G401.6 (cell line): ENCODE measurements at regions not wholly inside any gene's neighbourhood (a gene's known extent, or its start where the extent isn't known, plus 50 kb on each side); places are given as distances from the start of the nearest gene placed in this dataset.
"Not testable (repeated sequence)": the region's sequence is repeated elsewhere in the genome, so short reads cannot be mapped to it uniquely, and the experiment has no call there.

Source experiments
- FAIRE-seq: peaks from 2 replicates; lab custom pipeline; 2012; peaks lifted over from hg19 to GRCh38; lab: Jason Lieb, UNC

- no peak for FAIRE-seq
These were observed 364.7 kb upstream of the SASH1 start for GRCh38 chr6:147977851-147978465.

- no peak for FAIRE-seq
These were observed 362.7 kb upstream of the SASH1 start for GRCh38 chr6:147979966-147980365.

GRCh38 chr6:147983581-147984366 lies 358.9 kb upstream of the SASH1 start:
- no peak for FAIRE-seq

GRCh38 chr6:147986846-147987245 lies 355.8 kb upstream of the SASH1 start:
- no peak for FAIRE-seq

GRCh38 chr6:147990159-147990558 lies 352.5 kb upstream of the SASH1 start:
- FAIRE-seq, result no peak

- no peak for FAIRE-seq
These were observed 350.7 kb upstream of the SASH1 start for GRCh38 chr6:147991961-147992360.

- FAIRE-seq, result no peak
These were observed 343.6 kb upstream of the SASH1 start for GRCh38 chr6:147999001-147999540.

- no peak for FAIRE-seq
These were observed 340.6 kb upstream of the SASH1 start for GRCh38 chr6:148001844-148002642.

- FAIRE-seq, result no peak
These were observed 338.0 kb upstream of the SASH1 start for GRCh38 chr6:148004651-148005050.

GRCh38 chr6:148005806-148006205 lies 336.8 kb upstream of the SASH1 start:
- no peak for FAIRE-seq

- FAIRE-seq, result not testable (repeated sequence)
These were observed 332.1 kb upstream of the SASH1 start for GRCh38 chr6:148010516-148010915.

- FAIRE-seq, result no peak
These were observed 326.6 kb upstream of the SASH1 start for GRCh38 chr6:148016013-148016412.

- no peak for FAIRE-seq
These were observed 321.5 kb upstream of the SASH1 start for GRCh38 chr6:148021165-148021564.

- FAIRE-seq, result no peak
These were observed 320.9 kb upstream of the SASH1 start for GRCh38 chr6:148021699-148022098.

GRCh38 chr6:148022279-148022678 lies 320.4 kb upstream of the SASH1 start:
- FAIRE-seq, result not testable (repeated sequence)

- FAIRE-seq, result no peak
These were observed 315.4 kb upstream of the SASH1 start for GRCh38 chr6:148027201-148027600.

GRCh38 chr6:148035806-148036390 lies 306.7 kb upstream of the SASH1 start:
- no peak for FAIRE-seq

- no peak for FAIRE-seq
These were observed 305.1 kb upstream of the SASH1 start for GRCh38 chr6:148037496-148037895.

GRCh38 chr6:148041546-148041945 lies 301.1 kb upstream of the SASH1 start:
- no peak for FAIRE-seq

GRCh38 chr6:148042536-148042935 lies 300.1 kb upstream of the SASH1 start:
- no peak for FAIRE-seq

GRCh38 chr6:148044261-148044751 lies 298.3 kb upstream of the SASH1 start:
- no peak for FAIRE-seq

- FAIRE-seq, result no peak
These were observed 297.7 kb upstream of the SASH1 start for GRCh38 chr6:148044921-148045320.
